ENCODE measurements at regions not wholly inside any gene's neighbourhood (a gene's known extent, or its start where the extent isn't known, plus 50 kb on each side); places are given as distances from the start of the nearest gene placed in this dataset.

GRCh38 chr12:88793096-88793495 is 212.8 kb upstream of the KITLG start:
- TF ChIP-seq CTCF (IDR thresholded peaks at IDR 0.05) (no peak), POLR2AphosphoS5 (IDR thresholded peaks at IDR 0.05) (no peak), POLR2A (IDR thresholded peaks at IDR 0.05) (no peak), EP300 (IDR thresholded peaks at IDR 0.05) (no peak)

All from gastroesophageal sphincter (tissue), 3 donors.